ENCODE measurements at regions not wholly inside any gene's neighbourhood (a gene's known extent, or its start where the extent isn't known, plus 50 kb on each side); places are given as distances from the start of the nearest gene placed in this dataset.
"Not testable (repeated sequence)": the region's sequence is repeated elsewhere in the genome, so short reads cannot be mapped to it uniquely, and the experiment has no call there.

DNA sequence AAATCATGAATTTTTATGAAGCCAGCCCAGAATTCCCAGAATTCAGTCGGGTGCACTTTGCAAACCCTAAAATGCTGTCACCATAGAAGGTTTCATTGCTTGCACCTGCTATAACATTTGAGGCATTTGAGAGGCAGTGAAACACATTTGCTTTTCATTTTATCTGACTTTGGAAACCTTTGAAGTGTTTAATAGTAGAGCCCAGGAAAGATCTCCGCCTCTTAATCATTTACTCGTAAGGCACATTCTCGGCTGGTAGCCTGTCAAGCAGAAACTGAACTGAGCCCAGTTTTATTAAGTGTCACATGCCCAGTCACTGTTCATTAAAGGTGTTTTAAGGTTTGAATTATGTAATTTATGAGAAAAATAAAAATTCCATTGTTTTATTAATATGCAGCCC, 247.6 kb downstream of the EMX2 start:
- no peak for DNase-seq (ENCODE audit: low read depth)

DNA sequence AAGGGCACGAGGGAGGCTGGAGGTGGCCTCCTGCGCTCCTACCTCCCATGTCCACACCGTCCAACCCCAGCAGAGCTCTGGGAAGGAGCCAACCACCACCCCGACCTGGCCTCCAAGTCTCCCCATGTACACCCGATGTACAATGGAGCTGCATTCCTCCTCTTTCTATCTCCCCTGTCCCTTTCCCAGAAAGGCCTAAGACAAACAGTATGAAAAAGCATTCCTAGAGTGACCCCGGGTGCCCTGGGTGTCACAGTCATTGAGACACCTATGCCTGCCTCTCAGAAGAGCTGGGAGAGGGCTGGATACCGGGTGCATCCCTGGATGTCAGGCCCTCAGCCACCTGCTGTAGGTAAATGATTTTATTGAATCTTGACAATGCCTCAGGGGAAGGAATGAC, 248.1 kb downstream of the EMX2 start:
- no peak for DNase-seq (ENCODE audit: low read depth)

DNA sequence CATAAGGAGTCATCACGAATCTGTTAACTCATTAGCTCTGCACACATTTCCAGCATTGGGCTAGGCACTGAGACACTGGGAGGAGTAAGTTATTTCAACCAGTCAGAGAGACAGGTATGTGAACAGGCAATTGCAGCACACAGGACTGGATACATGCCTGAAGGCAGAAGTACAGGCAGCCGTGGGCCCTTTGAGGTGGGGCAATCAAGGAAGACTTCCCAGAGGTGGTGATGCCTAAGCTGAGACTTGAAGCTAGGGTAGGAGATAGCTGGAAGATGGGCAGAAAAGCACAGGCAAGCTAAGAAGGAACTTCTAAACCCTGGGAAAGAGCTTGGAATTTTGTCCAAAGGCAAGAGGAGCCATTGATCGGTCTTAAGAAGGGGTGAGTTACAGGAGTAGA, 249.7 kb downstream of the EMX2 start:
- no peak for DNase-seq (ENCODE audit: low read depth)

DNA sequence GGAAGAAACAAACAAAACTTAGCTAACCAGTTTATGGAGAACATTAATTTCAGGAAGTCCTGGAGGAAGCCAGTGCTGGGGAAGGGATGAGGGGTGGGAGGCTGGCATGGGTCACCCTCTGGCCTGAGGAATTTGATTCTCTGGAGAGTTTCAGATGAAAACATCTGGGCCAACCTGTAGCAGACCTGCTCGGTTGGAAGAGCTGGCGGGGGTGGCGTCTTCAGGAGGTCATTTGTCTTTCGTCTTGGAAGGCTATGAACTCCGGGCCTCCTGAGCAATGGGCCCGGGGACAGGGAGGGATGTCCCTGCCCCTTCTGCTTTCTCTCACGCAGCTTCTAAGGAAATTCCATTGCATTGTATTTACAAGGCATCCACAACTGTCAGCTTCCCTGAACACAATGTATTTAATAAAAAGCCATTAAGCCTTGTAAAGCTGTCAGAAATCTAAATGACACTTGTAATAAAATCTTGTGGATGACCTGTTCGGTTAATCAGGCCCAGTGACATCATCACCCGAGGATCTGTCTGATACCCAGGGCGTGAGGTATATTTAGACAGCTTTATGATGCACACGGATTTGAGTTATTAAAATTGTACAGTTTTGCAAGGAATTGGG, 250.5 kb downstream of the RAB11FIP2 start:
- DNase-seq (ENCODE audit: low read depth): no peak

DNA sequence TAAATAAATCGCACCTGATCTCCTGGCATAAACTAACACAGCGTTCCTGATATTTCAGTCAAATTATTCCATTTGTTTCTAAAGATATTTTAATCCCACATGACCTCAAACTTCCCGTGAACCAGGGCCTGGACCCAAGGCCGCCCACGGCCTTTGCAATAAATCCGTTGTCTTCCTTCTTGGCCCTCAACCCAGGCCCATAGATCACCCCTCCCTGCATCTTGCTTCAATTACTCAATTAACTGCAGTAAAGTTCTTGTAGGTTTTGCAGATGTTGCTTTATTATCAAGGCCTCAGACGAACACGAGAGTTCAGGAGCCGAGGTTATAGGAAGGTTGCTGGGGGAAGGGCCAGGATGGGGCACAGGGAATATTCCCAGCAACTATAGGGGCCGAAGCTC, 249.4 kb downstream of the RAB11FIP2 start:
- no peak for DNase-seq (ENCODE audit: low read depth)

DNA sequence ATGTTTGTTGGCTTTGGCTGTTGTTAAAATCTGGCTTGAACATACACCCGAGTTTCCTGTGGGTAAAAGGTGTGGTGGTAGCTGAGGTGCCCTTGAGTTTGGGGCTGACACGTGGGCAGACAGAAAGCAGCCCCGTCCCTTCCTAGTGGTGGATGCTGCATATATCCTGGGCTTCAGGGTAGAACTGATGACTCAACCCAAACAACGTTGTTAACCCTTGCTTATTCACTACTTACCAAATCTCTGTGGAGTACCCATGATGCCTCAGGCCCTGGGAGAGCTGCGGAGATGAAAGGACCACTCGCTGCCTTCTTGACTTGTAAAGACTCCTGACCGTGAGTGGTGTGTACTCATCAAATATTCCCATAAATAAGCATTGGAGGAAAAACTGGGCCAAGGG, 245.1 kb downstream of the RAB11FIP2 start:
- DNase-seq (ENCODE audit: low read depth): no peak

DNA sequence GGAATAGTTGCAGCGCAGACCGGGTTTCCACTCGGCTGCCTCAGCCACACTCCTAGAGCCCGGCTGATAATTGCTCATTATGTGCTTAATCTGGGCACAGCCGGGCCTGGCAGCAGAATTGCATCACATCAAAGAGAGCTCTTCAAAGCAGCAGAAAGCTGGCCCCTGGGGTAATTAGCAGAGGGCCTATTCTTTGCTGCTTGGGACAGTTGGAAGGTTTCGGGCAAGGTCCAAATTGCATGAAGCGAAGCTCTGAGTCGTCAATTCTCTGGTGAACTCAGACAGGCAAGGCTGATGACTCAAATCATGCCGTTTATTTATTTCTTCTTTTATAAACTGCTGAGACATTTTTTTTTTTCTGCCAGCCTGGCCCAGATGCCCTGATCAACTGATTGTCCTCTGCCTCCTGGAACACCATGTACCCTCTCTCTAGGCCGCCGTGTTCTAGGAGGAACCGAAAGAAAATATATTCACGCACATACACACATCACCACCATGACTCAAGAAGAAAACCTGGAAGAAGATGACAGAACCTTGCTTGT, 242.2 kb downstream of the RAB11FIP2 start:
- DNase-seq (ENCODE audit: low read depth): no peak

DNA sequence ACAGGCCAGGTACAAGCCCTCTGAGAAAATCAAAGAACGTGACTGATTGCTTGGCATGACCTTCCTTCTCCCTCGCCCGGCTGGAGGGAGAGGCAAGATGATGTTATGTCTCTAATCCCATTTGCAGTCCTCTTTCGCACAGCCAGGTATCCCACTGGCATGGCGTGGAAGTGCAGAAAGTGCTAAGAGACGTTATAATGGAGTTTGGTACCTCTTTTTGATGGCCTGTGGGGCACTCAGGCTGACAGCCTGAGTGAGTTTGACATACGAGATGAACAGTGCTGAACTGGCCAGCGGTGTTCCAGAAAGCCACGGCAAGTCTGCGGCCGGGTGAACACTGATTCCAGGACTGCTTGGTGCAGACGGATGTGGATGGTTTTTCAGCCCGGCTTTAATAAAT, 241.6 kb downstream of the RAB11FIP2 start:
- DNase-seq (ENCODE audit: low read depth): no peak

DNA sequence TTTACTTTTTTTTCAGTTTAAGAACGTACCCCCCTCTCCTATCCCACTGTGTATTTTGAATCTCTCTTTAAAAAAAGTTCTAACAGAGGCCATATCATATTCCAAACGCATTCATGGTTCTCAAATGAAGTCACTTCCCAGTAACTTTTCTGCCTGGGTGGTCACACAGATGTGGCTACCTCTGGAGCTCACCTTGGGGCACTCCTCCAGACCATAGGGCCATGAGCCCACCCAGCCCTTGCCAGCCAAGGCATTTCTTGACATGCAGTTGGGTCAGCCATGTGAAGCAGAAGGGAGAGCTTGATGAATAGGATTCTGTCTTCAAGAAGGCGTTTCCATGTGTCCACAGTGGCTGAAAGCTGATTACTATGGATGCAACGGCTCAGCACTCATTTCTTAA, 239.3 kb downstream of the RAB11FIP2 start:
- no peak for DNase-seq (ENCODE audit: low read depth)

DNA sequence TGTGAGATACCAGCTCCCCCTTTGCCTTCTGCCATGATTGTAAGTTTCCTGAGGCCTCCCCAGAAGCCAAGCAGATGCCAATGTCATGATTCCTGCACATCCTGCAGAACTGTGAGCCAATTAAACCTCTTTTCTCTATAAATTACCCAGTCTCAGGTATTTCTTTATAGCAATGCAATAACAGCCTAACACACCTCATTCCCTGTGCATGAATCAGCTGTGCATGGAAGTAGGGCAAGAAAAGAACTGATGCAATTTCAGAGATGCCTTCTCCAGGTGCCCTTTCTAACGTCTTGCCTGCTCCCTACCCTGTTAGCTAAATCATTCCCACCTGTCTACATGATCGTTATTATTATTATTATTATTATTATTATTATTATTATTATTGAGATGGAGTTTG, 230.9 kb downstream of the RAB11FIP2 start:
- not testable (repeated sequence) for DNase-seq (ENCODE audit: low read depth)

DNA sequence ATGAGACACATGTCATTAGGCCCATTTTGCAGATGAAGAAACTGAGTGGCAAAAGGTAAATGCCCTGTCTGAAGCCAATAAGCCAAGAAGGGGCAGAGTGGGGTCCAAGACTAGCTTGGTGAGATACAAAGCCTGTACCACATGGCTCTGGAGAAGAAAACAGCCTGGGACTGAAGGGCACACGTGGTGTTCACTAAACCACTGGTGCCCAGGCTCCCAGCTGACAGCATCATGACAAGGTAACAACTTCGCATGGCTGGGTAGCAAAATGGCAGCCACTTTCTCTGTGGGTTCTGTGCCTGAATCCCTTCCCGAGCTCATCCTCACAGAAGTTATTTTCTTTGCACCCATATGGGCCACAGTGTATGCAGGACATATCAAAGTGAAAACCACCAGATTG, 229.6 kb downstream of the RAB11FIP2 start:
- no peak for DNase-seq (ENCODE audit: low read depth)

DNA sequence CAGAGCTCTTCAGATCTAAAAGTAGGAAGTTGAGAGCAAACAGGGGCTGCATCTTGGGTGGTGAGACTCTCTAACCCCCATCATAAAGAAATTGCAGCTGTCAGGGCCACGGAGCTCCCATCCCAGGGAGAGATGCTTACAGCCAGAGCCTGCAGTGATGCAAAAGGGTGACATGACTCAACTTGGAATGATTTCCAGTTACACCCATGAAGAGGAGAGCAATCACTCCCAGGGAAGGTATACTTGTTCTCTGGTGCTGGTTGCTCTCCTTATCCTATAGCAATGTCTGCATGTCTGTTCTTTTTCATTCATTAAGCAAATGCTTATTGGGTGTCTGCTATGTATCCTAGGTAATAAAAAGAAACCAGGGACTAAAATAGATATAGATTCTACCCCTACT, 228.0 kb downstream of the RAB11FIP2 start:
- DNase-seq (ENCODE audit: low read depth): no peak

DNA sequence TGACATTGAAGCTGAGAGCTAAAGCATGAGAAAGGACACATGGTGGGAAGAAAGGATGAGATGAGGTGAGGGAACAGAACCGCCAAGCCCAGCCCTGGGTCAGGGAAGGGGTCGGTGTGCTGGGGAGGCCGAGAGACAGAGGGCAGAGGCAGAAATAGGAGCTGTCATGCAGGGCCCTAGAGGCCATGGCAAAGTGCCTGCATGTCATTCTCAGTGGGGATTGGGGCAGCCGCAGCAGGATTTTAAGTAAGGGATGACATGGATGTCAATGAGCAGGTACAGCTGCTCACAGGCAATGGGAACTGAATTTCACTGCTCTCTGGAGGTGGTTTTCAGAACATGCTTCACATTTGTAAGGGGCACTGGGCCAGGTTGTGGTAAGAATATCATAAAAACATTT, 227.4 kb downstream of the RAB11FIP2 start:
- no peak for DNase-seq (ENCODE audit: low read depth)

DNA sequence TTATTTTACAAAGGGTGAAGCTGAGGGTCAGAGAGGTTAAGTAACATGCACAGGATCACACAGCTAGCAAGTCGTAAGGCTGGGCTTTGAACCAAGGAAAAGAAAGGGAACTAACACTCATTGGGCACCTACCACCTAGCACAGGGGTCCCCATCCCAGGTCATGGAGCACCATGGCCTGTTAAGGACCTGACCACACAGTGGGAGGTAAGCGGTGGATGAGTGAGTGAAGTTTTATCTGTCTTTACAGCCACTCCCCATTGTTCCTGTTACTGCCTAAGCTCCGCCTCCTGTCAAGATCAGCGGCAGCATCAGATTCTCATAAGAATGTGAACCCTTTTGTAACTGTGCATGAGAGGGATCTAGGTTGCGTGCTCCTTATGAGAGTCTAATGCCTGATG, 222.8 kb downstream of the RAB11FIP2 start:
- DNase-seq (ENCODE audit: low read depth): no peak

DNA sequence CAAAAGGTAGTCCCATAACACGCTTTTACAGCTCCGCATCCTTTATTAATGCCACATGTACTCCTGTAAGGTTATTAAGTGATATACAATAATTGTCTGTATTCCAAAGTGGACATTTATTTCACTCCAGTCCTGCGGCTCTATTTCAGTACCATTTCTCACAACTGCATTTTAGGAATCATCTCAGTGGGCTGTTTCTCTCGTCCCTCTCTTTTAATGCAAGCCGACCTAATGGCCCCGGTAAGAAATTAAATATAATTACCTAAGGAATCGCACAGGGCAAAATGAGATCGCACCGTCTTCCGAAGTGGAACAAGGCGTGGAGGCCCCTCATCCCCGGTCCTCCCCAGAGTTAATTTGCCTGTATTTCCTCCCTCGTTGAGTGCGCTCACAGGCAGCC, 216.5 kb downstream of the RAB11FIP2 start:
- DNase-seq (ENCODE audit: low read depth): no peak

DNA sequence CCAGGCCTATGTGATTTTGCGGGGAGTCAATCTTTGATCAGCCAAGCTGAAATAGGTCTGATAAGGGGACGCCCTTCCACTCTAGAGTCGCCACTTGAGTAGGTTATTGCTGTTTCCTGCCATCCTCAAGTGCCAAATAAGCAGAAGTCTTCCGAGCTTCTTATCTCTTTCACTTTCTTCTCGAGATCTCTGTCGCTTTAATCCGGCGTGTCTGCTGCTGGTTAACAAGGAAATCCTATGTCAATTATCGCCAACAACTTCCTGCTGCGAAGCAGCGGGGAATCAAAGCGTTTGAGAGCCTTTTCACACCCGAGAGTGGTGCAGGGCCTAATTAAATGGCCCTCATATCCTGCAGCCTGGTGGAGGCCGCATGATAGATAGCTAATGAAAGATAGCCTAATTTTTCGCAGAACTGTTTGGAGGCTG, 215.9 kb downstream of the RAB11FIP2 start:
- no peak for DNase-seq (ENCODE audit: low read depth)

DNA sequence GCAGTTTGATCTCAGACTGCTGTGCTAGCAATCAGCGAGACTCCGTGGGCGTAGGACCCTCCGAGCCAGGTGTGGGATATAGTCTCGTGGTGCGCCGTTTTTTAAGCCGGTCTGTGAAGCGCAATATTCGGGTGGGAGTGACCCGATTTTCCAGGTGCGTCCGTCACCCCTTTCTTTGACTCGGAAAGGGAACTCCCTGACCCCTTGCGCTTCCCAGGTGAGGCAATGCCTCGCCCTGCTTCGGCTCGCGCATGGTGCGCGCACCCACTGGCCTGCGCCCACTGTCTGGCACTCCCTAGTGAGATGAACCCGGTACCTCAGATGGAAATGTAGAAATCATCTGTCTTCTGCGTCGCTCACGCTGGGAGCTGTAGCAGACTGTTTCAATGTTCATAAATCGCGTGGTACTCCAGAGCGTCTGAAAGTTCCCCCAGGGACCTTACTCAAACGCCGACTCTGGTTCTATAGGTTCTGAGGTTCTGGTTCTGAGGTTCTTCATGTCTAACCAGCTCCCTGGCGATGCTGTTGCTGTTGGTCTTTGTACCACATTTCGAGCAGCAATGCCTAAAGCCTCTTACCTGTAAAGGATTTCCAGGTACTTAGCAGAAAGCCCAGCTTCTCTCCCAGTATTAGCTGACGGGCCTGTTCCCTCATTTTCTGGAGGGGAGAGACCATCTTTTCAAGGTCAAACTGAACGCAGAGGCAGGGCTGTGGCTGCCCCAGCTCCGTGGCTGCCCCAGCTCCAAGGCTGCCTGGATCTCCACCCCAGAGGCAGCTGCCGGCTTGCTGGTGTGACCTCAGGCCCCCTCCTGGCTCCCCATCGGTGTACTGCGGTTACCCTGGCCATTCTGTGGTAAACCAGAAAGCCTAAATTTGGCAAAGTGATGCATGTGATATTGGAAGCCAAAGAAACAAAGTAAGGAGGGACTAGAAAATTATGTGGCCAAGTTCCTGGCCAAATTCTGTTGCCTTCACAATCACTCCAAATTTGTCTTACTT, 207.9 kb downstream of the RAB11FIP2 start:
- DNase-seq (ENCODE audit: low read depth): not testable (repeated sequence)

DNA sequence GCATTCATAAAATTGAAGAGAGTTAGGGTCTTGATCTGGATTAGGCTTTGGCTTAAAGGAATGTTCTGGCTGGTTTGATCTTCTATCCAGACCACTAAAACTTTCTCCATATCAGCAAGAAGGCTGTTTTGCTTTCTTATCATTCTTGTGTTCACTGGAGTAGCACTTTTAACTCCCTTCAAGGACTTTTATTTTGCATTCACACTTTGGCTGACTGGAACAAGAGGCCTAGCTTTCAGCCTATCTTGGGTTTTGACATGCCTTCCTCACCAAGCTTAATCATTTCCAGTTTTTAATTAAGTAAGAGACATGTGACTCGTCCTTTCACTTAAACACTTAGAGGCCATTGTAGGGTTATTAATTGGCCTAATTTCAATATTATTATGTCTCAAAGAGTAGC, 190.3 kb downstream of the RAB11FIP2 start:
- DNase-seq (ENCODE audit: low read depth): not testable (repeated sequence)

DNA sequence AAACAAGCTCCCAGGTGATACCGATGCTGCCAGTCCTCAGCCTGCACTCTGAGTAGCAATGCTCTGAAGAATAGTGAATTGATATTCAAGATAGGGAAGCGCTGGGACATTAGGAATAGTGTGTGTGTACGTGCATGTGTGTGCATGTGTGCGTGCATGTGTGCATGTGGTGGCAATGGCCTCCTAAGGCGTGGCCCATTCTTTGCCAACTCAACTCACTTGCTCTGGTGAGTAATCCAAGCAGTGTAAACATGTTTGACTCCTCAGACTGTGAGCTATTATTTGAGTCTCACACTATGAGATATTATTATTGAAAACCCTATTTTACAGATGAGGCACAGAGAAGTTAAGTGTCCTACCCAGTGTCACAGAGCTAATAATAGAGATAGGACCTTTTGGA, 186.6 kb downstream of the RAB11FIP2 start:
- DNase-seq (ENCODE audit: low read depth): no peak

DNA sequence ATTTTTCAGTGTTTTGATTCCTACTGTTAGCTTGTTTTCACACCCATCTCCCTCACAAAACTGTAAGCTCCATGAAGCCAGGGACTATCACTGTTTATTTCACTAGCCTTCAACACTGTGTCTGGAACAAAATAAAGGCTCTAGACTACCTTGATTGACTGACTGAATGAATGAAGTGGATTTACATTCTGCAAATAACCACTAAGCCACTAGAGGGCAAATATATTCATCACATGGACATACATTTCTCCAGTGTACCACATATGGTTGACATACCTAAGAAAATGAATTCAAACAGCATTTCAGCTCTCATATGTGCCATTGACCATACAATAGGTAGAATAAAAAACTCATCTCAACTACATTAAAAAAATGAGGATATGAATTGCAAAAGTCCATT, 185.9 kb downstream of the RAB11FIP2 start:
- DNase-seq (ENCODE audit: low read depth): no peak

DNA sequence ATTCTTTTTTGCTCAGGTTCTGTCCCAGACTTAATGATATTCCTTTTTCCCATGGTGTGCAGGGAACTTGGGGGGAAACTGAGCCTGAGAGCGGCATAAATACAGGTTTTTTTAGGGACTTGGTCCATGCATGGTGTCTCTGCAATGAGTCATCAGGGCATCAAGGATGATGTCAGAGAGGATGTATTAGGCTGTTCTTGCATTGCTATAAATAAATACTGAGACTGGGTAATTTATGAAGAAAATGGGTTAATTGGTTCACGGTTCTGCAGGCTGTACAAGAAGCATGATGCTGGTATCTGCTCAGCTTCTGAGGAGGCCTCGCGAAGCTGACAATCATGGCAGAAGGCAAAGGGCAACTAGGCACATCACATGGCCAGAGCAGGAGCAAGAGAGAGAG, 185.4 kb downstream of the RAB11FIP2 start:
- no peak for DNase-seq (ENCODE audit: low read depth)

DNA sequence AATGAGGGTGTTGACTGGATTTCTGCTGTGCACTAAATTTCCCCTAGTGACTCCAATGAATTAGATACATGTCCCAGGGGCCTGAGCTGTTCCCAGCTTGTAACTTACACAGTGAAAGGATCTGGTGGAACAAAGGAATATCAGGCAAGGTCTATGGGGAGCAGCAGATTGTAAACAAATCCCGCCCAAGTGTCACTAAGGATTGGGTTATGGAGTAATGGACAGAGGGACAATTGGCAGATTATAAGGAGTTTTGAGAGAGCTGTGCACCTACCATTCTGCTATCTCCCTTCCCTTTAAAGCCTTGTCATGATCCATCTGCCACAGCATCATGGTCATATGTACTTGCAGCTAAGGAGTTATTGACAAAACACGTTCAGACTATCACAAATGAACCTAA, 183.0 kb downstream of the RAB11FIP2 start:
- no peak for DNase-seq (ENCODE audit: low read depth)

DNA sequence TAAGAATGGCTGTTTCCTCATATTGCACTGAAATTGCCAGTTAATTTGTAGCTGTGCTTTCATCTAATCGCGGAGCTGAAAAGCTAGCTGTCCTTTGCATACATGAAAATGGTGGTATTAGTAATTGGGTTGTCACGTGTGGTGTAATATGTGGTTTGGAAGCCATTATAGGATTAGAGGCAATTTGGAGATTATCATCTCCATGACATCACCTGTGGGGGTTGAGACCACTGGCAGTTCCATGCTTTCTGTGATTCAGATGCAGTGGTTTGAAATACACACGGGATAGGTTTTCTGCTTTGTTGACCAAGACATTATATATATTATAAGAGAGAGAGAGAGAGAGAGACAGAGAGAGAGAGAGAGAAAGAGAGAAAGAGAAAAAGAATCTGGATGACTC, 180.8 kb downstream of the RAB11FIP2 start:
- DNase-seq (ENCODE audit: low read depth): no peak

Data from stromal cell of bone marrow (primary cell).